GM13977 (cell line): ENCODE measurements at regions not wholly inside any gene's neighbourhood (a gene's known extent, or its start where the extent isn't known, plus 50 kb on each side); places are given as distances from the start of the nearest gene placed in this dataset.

Source experiments
- DNase-seq: peaks from one replicate; pipeline ENCODE4 v3.0.0; 2012; ENCODE audit warnings: low spot score
- in situ Hi-C: fragments of 300-500 bp; cut with MboI; formaldehyde crosslinking; loops from one replicate; pipeline ENCODE4 v1.12.0; 2022; ENCODE audit warnings: low sequenced_read_pairs, low pct_unique_long_range_greater_than_20kb, mixed read lengths, inconsistent platforms; ENCODE audit not compliant: unreplicated experiment
- TF ChIP-seq, protein P1 (sequence below): IDR thresholded peaks from 2 replicates; pipeline ENCODE4 v1.5.1; 2012; ENCODE audit warnings: mild to moderate bottlenecking, control low read depth; ENCODE audit not compliant: insufficient read depth; ENCODE audit errors: extremely low read depth, missing control alignments

DNA sequence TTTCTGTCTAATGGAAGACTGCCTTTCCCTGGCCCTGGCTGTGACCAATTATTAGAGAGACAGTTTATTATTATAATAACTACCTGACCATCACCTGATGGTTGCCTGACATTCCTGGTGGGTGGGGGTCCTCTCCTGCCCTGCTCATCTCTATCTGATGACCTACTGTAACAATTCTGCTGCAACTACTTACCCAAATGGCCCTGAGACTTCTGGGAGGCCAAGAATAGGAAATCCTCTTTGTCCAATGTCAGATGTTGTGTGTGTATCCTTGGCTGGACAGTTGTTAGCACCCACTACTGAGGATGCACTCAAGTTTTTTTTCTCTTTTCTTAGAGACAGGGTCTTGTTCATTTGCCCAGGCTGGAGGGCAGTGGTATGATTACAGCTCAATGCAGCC is 110.3 kb downstream of the DDX1 start:
- in situ Hi-C loops, result no loop called here
- TF ChIP-seq, protein P1, sequence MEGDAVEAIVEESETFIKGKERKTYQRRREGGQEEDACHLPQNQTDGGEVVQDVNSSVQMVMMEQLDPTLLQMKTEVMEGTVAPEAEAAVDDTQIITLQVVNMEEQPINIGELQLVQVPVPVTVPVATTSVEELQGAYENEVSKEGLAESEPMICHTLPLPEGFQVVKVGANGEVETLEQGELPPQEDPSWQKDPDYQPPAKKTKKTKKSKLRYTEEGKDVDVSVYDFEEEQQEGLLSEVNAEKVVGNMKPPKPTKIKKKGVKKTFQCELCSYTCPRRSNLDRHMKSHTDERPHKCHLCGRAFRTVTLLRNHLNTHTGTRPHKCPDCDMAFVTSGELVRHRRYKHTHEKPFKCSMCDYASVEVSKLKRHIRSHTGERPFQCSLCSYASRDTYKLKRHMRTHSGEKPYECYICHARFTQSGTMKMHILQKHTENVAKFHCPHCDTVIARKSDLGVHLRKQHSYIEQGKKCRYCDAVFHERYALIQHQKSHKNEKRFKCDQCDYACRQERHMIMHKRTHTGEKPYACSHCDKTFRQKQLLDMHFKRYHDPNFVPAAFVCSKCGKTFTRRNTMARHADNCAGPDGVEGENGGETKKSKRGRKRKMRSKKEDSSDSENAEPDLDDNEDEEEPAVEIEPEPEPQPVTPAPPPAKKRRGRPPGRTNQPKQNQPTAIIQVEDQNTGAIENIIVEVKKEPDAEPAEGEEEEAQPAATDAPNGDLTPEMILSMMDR, result no peak
- no peak for DNase-seq

DNA sequence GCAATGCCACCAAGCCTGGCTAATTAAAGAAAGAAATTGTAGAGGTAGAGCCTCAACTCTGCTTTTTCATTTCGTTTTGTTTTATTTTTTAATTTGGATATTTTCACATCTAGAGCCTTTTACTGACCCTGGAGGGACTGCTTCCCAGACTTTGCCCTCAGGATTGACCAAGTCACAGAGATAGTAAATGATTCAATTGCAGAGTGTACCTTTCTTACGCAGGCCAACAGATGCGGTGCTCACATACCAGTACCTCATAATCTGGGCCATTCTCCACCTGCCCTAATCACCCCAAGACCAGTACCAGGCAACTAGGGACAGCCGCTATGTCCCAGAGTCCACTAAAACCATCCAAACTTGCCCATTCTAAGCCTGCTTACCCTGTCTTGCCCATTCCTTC is 110.8 kb downstream of the DDX1 start:
- no peak for DNase-seq
- TF ChIP-seq, protein P1, result no peak
- in situ Hi-C loops, result no loop called here

DNA sequence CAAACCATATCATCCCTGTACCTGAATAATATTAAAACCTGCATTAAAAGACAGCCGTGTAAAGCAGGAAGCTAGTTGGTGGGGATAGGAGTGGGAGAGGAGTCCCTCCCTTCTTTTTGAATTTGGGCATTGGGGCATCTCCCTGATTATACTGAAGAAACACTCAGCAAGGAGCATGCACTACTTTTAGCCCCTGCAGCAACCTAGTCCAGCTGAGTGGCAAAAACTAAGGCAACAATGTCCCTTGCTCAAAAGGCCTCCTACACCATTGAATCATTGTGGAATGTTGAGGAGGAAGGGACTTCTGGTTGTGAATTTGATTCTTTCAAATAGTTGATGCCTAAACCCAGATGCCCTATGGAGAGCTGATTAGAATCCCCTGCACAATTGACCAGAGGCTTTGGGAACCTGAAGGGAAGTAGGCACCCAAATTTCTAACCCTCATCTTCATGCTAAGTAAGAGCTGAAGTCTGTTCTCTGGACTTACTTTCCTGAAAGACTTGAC is 111.7 kb downstream of the DDX1 start:
- DNase-seq, result no peak
- TF ChIP-seq, protein P1, result no peak
- in situ Hi-C loops, result no loop called here

DNA sequence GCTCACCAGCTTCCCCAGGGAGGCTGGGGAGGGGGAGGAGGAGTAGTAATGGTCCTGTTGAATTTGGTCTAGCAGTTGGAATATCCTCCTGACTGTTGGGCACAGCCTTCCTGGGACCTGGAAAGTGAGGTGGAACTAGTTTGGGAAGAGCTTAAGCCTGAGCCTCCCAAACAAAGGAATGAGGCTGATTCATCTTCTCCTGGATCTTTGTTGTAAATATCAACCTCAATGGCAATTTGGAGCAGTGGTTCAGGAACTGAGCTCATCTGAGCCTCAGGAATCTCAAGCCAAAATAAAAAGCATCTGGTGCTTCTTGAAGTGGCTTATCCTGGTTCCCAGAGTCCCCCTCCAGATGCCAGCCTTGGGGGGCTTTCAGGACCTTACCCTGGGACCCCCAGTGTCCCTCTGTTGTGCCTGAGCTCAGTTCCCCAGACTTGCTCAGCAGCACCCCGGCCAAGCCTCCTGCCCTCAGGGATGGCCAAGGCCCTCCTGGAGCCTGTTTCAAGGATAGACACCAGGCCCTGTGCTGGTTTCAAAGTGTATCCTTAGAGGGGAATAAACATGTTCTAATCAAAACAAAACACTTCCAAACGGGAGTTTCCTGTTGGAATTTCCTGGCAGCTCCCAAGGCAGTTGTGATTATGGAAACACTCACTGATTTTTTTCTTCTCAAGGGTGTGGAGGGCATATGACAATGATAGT is 112.6 kb downstream of the DDX1 start:
- in situ Hi-C loops, result no loop called here
- DNase-seq, result no peak
- TF ChIP-seq, protein P1, result no peak

DNA sequence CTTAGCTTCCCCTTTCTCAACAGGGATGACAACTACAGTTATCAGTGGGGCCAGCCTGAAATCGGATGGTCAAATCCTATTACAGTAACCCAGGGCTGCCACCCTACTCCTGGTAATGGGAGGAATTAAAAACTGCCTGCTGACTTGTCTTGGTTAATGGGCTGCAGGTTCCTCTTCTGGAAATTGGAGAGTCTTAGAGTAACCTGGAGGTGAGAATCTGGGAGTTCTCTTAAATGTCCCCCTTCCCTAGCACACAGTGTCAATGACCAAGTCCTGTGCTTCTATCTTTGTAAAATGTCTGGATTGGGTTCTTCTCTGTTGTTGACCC is 113.1 kb downstream of the DDX1 start:
- in situ Hi-C loops, result no loop called here
- TF ChIP-seq, protein P1, result no peak
- no peak for DNase-seq

DNA sequence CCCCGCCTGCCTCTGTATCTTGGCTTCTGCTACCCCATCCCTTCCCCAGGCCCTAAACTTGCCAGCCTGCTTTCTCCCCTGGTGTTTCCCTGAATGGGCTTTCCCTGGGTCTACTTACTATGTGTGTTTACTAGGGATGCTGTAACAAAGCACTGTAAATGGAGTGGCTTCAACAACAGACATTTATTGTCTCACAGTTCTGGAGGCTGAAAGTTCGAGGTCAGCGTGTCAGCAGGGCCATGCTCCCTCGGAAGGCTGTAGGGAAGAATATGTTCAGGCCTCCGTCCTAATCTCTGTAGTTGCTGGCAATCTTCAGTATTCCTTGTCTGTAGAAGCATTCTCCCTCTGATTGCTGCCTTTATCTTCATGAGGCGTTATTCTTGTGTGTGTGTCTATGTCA is 113.6 kb downstream of the DDX1 start:
- TF ChIP-seq, protein P1, result no peak
- DNase-seq, result no peak
- in situ Hi-C loops, result no loop called here
